ENCODE measurements at regions not wholly inside any gene's neighbourhood (a gene's known extent, or its start where the extent isn't known, plus 50 kb on each side); places are given as distances from the start of the nearest gene placed in this dataset.

- DNase-seq (ENCODE audit: low spot score), result no peak
- Histone ChIP-seq H3K9me3 (ENCODE audit: low read depth, low read length, poor library complexity, severe bottlenecking) (no peaks in the 10 kb centered on the region), H3K4me3 (ENCODE audit: low read depth, low read length, poor library complexity, severe bottlenecking) (no peak overlapping the region), H3K4me1 (ENCODE audit: insufficient read depth, low read length, poor library complexity, severe bottlenecking) (no peaks in the 10 kb centered on the region), H3K27ac (ENCODE audit: low read depth, low read length, poor library complexity, severe bottlenecking) (no peak overlapping the region), H3K27me3 (replicated peaks; ENCODE audit: insufficient read depth, low read depth, low read length, poor library complexity) (no peaks in the 10 kb centered on the region), H3K36me3 (ENCODE audit: insufficient read depth, low read length, poor library complexity, severe bottlenecking) (no peaks in the 10 kb centered on the region)
- POLR2A ChIA-PET (ENCODE audit: low non-redundant PET), result no interaction called here
- CTCF ChIA-PET, result no interaction called here
- BruUV-seq (replicated peaks), result no TSS peak
- intact Hi-C loops (cut with micrococcal nuclease; ENCODE audit: unreplicated experiment), result no loop called here
- TF ChIP-seq CTCF (conservative IDR thresholded peaks at IDR 0.05; ENCODE audit: low read depth, low read length) (no peak), EZH2 (IDR thresholded peaks at IDR 0.05; ENCODE audit: borderline replicate concordance, low read depth, low read length, poor library complexity, severe bottlenecking) (no peak)
These were observed 178.8 kb downstream of the TTC32 start for GRCh38 chr2:19723021-19723420.

GRCh38 chr2:19722531-19722971 is 179.2 kb downstream of the TTC32 start:
- no peaks in the 10 kb centered on the region for H3K36me3 ChIP-seq (ENCODE audit: insufficient read depth, low read length, poor library complexity, severe bottlenecking)
- no peak overlapping the region for H3K27ac ChIP-seq (ENCODE audit: low read depth, low read length, poor library complexity, severe bottlenecking)
- BruUV-seq (replicated peaks), result no TSS peak
- no peak overlapping the region for H3K4me3 ChIP-seq (ENCODE audit: low read depth, low read length, poor library complexity, severe bottlenecking)
- H3K9me3 ChIP-seq (ENCODE audit: low read depth, low read length, poor library complexity, severe bottlenecking), result no peaks in the 10 kb centered on the region
- TF ChIP-seq CTCF (conservative IDR thresholded peaks at IDR 0.05; ENCODE audit: low read depth, low read length), result no peak
- no peak for TF ChIP-seq EZH2 (IDR thresholded peaks at IDR 0.05; ENCODE audit: borderline replicate concordance, low read depth, low read length, poor library complexity, severe bottlenecking)
- ChIA-PET POLR2A (ENCODE audit: low non-redundant PET) (no interaction called here), CTCF (no interaction called here)
- peak; percentile 34 for DNase-seq (ENCODE audit: low spot score)
- H3K27me3 ChIP-seq (replicated peaks; ENCODE audit: insufficient read depth, low read depth, low read length, poor library complexity), result no peaks in the 10 kb centered on the region
- intact Hi-C loops (cut with micrococcal nuclease; ENCODE audit: unreplicated experiment), result no loop called here
- H3K4me1 ChIP-seq (ENCODE audit: insufficient read depth, low read length, poor library complexity, severe bottlenecking), result no peaks in the 10 kb centered on the region

- Histone ChIP-seq H3K4me1 (ENCODE audit: insufficient read depth, low read length, poor library complexity, severe bottlenecking) (no peaks in the 10 kb centered on the region), H3K27ac (ENCODE audit: low read depth, low read length, poor library complexity, severe bottlenecking) (no peak overlapping the region), H3K4me3 (ENCODE audit: low read depth, low read length, poor library complexity, severe bottlenecking) (no peak overlapping the region), H3K27me3 (replicated peaks; ENCODE audit: insufficient read depth, low read depth, low read length, poor library complexity) (no peaks in the 10 kb centered on the region), H3K9me3 (ENCODE audit: low read depth, low read length, poor library complexity, severe bottlenecking) (no peaks in the 10 kb centered on the region), H3K36me3 (ENCODE audit: insufficient read depth, low read length, poor library complexity, severe bottlenecking) (no peaks in the 10 kb centered on the region)
- intact Hi-C loops (cut with micrococcal nuclease; ENCODE audit: unreplicated experiment), result no loop called here
- no peak for TF ChIP-seq CTCF (conservative IDR thresholded peaks at IDR 0.05; ENCODE audit: low read depth, low read length)
- no peak for TF ChIP-seq EZH2 (IDR thresholded peaks at IDR 0.05; ENCODE audit: borderline replicate concordance, low read depth, low read length, poor library complexity, severe bottlenecking)
- DNase-seq (ENCODE audit: low spot score), result no peak
- ChIA-PET POLR2A (ENCODE audit: low non-redundant PET) (no interaction called here), CTCF (no interaction called here)
- BruUV-seq (replicated peaks), result no TSS peak
These were observed 181.5 kb downstream of the TTC32 start for GRCh38 chr2:19720306-19720705.
